IPS DF 4.7 (cell line): ENCODE measurements at regions not wholly inside any gene's neighbourhood (a gene's known extent, or its start where the extent isn't known, plus 50 kb on each side); places are given as distances from the start of the nearest gene placed in this dataset.

Source experiments
- DNase-seq: peaks from one replicate; pipeline ENCODE4 v3.0.0-alpha.2; 2013; ENCODE audit warnings: low spot score; ENCODE audit errors: extremely low read depth

- DNase-seq = no peak
These were observed 208.3 kb downstream of the PHETA1 start for GRCh38 chr12:111160350-111161241.

GRCh38 chr12:111158992-111159391 lies 209.9 kb downstream of the PHETA1 start:
- DNase-seq = no peak

GRCh38 chr12:111157486-111157885 lies 211.4 kb downstream of the PHETA1 start:
- DNase-seq = no peak

GRCh38 chr12:111156304-111156703 lies 212.6 kb downstream of the PHETA1 start:
- no peak for DNase-seq

GRCh38 chr12:111155521-111155920 lies 213.4 kb downstream of the PHETA1 start:
- DNase-seq = no peak

- no peak for DNase-seq
These were observed 213.9 kb downstream of the PHETA1 start for GRCh38 chr12:111155020-111155419.

GRCh38 chr12:111154147-111154834 lies 214.6 kb downstream of the PHETA1 start:
- no peak for DNase-seq

- DNase-seq = no peak
These were observed 216.3 kb downstream of the PHETA1 start for GRCh38 chr12:111152561-111152960.

- DNase-seq = no peak
These were observed 217.7 kb downstream of the PHETA1 start for GRCh38 chr12:111150921-111151840.

- no peak for DNase-seq
These were observed 218.5 kb downstream of the PHETA1 start for GRCh38 chr12:111150360-111150759.

- DNase-seq = no peak
These were observed 219.6 kb downstream of the PHETA1 start for GRCh38 chr12:111149299-111149698.

GRCh38 chr12:111148005-111148404 lies 220.9 kb downstream of the PHETA1 start:
- DNase-seq = no peak

- DNase-seq = no peak
These were observed 222.9 kb upstream of the MYL2 start for GRCh38 chr12:111143271-111143670.

- no peak for DNase-seq
These were observed 220.8 kb upstream of the MYL2 start for GRCh38 chr12:111141205-111141604.

GRCh38 chr12:111138016-111138415 lies 217.6 kb upstream of the MYL2 start:
- no peak for DNase-seq

GRCh38 chr12:111135293-111135832 lies 215.0 kb upstream of the MYL2 start:
- no peak for DNase-seq

- DNase-seq = no peak
These were observed 210.0 kb upstream of the MYL2 start for GRCh38 chr12:111130336-111130735.

GRCh38 chr12:111129149-111129767 lies 208.9 kb upstream of the MYL2 start:
- DNase-seq = no peak

- no peak for DNase-seq
These were observed 206.0 kb upstream of the MYL2 start for GRCh38 chr12:111126331-111126730.

GRCh38 chr12:111124183-111124582 lies 203.8 kb upstream of the MYL2 start:
- DNase-seq = no peak

GRCh38 chr12:111123390-111123789 lies 203.0 kb upstream of the MYL2 start:
- DNase-seq = no peak
